Globus pallidus (tissue), 1 donor: ENCODE measurements at regions not wholly inside any gene's neighbourhood (a gene's known extent, or its start where the extent isn't known, plus 50 kb on each side); places are given as distances from the start of the nearest gene placed in this dataset.

Source experiments
- DNase-seq: peaks from one replicate; pipeline ENCODE4 v3.0.0-alpha.2; 2015; ENCODE audit warnings: low spot score

- peak; percentile 28 for DNase-seq
Measured at GRCh38 chr10:90125456-90126255, 424.3 kb downstream of the KIF20B start.

DNA sequence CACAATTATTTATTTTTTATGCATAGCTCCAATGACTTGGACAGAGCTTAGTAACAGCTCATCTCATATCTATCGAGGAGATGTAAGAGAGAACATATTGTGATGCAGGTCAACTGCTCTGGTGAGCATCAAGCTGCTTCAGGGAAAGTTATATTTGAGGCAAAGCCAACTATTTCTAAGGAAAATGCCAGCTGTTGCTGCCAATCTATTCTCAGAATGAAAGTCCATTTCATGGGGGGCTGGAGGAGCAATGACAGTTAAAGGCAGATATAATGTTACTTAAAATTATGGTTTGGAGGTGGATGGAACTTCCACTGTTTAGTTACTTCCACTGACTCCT lies 424.8 kb downstream of the KIF20B start:
- DNase-seq, result no peak

- no peak for DNase-seq
Measured at GRCh38 chr10:90130321-90131086, 429.1 kb downstream of the KIF20B start.

DNA sequence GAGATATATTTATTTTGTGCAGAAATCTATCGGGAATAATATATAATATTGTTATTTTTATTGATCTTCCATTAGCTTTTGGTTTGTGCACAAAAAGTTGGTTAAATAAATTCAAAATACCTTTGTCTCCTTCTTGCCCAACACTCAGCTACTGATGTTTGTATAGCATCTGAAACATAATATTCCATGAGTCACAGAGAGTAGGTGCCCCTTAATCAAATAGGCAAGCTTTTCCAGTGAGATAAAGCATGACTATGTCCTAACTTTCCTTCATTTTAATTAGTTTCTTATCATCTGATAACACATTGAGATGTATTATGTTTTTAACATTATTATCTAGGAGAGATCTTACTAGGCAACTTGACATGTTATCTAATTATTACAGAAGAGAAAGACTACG lies 432.2 kb downstream of the KIF20B start:
- no peak for DNase-seq

DNA sequence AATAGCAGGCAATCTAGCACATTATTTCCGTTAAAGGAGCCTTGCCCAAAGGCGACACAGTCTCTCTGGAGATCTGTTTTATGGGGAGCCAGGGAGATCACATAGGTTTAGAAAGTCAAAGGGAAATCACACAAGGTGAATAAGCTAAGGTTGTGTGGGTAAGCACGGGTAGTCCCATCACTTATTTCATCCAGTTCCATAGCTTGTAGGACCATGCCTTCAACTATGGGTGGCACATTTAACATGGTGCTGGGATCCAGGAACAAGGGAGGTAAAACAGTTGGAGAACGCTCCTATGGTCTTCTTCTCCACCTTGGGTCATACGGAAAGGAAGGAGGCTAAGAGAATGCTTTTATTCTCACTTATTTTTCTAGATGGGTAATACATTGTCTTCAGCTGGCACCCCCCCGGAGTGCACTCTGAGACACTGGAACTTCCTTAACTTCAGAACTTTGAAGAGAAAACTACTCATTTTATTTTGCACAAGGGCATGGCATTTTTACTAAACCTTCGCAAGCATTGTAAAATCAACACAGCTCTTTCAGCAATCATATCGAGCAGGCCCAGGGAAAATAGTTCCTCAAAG lies 435.4 kb downstream of the KIF20B start:
- DNase-seq, result no peak

- no peak for DNase-seq
Measured at GRCh38 chr10:90138844-90139243, 437.5 kb downstream of the KIF20B start.

- no peak for DNase-seq
Measured at GRCh38 chr10:90141791-90142190, 440.4 kb downstream of the KIF20B start.

GRCh38 chr10:90143937-90144336 lies 442.5 kb downstream of the KIF20B start:
- no peak for DNase-seq

DNA sequence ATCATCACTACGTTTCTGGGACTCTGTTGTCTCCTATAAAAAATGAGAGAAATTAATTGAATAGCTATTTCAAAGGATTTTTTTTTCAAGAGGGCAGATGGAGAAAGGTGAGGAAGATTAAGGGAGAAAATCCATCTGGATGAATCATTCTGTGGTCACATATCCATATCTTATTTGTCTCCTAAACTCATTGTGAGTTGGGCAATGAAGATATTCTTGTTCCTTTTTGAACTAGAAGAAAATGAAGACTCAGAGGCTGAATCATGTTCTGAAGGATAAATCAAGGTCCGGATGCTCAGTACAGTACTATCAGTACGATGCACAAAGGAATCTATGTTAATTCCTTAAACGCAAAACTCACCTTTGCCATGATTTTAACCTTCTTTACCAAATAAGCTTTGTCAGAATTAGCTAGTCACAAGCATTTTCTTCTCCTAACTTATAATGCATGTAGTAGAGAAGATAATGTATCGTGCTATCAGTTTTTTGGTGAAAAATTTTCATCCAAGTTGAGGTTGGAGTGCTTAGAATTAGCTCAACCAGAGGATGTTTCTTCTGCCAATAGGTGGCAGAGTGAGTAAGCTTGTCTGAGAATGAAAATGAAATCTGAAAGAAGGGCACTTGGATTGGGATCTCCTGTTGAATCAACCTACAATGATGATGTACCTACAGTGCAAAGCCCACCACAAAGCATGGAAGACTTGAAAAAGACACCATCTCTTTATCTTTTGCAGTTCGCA lies 446.9 kb downstream of the KIF20B start:
- no peak for DNase-seq

GRCh38 chr10:90149563-90149962 lies 448.2 kb downstream of the KIF20B start:
- no peak for DNase-seq

DNA sequence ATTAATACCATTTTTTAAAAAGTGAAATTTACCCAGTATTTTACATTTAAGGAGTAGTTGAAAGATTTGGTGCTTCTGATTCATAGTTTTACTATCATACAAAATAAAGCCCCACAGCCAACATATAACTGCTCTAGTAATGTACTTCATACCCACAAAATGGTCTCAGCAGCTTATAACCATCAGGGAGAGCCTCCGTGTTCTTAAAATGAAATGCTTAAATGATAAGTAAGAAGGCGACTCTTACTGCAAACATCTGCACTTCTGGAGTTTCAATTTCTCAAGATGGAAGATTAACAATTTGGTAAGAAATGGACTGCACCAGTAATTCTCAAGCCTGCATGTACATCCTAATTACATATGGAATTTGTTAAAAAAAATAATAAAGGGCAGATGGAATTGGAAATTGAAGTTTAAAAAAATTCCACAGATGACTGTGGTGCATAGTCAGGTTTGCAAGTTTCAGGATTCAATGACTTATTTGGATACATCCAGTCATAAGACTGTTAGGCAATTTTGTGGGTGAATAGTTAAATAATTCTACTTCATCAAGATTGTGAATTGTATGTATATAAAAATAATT lies 461.0 kb downstream of the KIF20B start:
- no peak for DNase-seq

- no peak for DNase-seq
Measured at GRCh38 chr10:90167174-90168064, 466.0 kb downstream of the KIF20B start.

- no peak for DNase-seq
Measured at GRCh38 chr10:90168244-90168643, 466.9 kb downstream of the KIF20B start.

- no peak for DNase-seq
Measured at GRCh38 chr10:90171014-90171722, 469.8 kb downstream of the KIF20B start.

DNA sequence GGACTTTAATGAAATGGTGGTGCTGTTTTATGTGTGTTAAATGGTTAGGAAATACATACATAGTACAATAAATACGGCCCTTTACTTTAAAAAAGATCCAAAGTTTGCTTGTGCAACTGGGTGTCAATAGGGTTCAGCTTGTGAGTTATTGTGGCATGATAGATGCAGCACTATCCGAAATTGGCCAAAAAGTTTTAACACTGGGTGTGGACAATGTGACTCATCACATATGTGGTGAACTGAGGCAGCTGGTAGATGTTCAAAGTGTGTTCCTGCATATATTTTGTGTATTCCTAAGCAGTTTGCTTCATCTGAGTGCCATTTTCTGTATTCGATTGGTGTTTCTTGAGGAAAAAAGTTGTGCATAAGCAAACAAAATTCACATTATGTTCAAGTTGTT lies 473.1 kb downstream of the KIF20B start:
- DNase-seq, result no peak

- no peak for DNase-seq
Measured at GRCh38 chr10:90175161-90175681, 473.8 kb downstream of the KIF20B start.

DNA sequence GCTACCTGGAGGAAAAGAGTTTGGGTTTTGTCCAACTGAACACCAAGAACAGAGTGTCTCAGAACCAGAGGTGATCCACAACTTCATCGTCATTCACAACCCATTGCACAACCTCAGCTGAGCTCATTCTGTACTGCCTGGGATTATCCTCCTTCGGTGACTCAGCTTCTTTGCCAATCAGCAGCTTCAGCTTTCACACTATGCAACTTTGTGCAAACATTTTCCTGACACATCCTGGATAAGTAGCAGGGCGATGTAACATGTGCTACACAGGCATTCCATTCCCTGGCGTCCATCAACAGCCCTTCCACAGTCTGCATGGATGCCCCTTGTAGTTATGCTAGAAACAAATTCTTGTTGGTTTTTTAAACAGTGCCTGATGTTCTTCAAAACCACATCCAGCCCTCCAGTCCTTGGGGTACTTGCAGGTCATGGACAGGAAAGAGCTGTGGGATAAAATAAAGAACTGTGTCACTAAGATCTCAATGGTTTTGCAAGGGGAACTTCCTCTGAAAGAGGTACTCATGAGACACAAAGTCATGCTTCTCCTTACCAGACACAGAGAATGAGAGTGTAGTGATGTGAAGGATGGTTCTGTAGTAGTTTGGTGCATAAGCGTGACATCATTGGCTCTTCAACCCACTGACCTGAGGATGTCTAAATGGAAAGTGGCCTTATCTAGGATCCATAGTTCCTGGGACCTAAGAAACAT lies 478.5 kb downstream of the KIF20B start:
- no peak for DNase-seq

DNA sequence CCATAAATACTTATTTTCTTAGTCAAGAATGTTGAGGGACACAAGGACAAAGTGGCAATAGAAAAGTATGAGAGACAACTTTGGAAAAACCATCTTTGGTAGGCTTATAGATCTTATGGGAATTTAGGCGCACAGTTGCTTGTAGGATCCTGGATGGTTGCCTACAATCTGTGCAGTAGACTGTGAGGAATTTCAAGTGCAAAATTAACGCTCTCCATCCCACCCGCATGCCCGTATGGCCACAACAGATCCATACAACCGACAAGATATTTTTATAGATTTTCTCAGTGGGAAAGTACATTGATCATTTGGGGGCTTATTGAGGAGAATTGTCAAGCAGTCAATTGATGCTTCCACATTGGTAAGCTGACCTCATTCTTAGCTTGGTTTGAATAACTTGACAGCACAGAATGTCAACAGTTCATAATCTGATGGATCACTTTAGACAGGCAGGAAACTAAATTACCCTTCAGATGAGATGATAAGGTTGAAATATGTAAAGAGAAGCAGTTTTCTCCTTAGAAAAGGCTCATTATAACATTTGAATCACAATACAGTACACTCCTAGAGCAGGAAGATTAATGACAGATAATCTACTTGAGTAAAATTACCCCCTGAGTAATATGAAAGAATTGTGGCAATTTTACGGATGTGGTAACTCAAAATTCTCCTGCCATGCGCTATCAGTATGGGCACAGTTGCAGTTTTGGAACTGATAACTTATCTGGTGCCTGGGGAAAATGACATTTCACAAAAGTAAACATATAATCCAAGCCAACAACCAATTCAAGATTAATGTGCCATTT lies 479.7 kb downstream of the KIF20B start:
- DNase-seq, result no peak

- DNase-seq, result no peak
Measured at GRCh38 chr10:90192825-90193224, 491.4 kb downstream of the KIF20B start.
